GM21360 (cell line): ENCODE measurements at regions not wholly inside any gene's neighbourhood (a gene's known extent, or its start where the extent isn't known, plus 50 kb on each side); places are given as distances from the start of the nearest gene placed in this dataset.

Experiments used
- ATAC-seq: cut with Tn5 transposase; IDR thresholded peaks from one replicate; pipeline ENCODE4 v1.9.1; 2021; ENCODE audit warnings: mild to moderate bottlenecking, moderate library complexity; ENCODE audit not compliant: unreplicated experiment

DNA sequence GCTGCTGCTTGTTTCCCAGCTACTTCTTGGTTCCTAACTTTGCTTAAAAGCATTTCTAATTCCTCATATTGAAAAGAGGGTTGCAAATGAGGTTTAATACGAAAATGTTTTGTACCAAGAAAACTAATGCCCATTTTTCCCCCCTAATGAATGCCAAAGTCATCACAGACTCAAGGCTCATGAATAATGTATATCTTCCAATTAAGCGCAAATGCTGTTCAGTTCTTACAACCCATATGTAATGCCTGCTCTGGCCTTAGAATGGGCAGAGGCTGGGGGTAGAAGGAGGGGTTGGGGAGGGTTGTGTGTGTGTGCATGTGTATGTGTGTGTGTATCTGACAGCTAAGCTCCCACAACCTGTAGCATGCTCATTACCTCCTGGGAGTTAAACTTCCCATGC is 901.7 kb downstream of the KCNMA1 start:
- no peak for ATAC-seq

DNA sequence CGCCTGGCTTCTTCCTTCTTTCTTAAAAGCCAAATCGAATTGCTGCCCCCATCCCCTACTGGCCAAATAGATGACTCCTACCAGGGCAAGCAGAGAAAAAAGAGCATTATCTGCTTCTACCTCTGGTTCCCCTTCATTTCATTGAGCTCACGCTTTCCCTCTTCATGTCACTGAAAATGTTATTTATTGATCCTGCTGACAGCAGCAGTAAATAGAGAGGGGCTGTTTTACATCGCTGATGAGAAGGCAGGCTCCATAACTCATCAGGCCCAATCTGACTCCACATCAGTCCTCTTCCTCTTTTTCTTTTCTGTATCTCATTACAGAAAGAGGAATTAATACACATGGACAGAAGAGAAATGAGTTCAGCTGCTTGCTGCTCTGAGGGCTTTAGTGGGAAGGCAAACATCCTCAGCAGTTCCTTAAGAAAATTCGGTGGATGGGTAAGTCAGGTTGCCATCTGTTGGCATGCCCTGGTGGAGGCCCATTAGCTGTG is 904.1 kb downstream of the KCNMA1 start:
- no peak for ATAC-seq

DNA sequence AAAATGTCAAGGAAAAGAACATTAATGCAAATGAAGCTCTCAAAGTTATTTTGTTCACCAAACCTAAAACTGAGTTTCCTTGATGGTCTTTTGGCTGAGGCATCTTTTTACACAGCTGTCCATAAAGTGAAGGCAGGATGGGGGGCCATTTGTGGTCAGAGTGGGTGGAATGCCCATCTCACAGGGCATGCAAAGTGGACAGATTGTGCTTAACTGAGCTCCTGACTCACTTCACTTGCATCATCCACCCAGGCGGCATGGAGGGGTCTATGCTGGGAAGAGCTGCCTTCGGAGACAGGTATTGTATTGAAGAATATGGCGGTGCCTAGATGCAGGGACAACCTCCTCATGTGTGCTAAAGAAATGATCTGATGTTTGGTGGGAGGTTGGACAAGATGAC is 905.3 kb downstream of the KCNMA1 start:
- ATAC-seq, result no peak

DNA sequence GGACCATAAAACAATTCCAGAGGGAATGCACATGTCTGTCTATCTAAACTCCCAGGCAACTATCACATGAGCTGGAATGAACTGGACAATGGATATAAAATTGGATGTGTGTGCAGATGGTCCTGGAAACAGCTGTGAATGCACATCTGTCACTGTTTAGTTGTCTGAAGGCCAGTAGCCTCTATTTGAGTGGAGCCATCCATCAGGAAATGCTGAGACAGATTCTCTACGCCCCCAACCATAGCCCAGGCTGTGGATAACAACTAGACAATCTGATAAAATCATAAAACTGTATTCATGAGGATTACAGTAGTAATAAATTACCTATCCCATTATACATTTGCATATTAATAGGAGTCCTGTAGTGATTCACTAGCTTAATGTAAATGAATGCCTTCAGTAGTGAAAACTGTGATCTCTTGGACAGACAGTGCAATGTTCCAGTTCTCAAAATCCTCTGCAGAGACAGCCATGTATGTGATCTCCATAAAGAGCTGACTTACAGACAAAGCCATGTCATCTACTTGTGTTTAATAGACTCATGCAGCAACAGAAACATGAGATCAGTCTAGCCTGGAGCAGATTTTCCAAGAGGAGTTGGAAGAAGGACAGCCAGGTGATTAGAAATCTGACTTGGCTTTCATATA is 907.6 kb downstream of the KCNMA1 start:
- no peak for ATAC-seq

DNA sequence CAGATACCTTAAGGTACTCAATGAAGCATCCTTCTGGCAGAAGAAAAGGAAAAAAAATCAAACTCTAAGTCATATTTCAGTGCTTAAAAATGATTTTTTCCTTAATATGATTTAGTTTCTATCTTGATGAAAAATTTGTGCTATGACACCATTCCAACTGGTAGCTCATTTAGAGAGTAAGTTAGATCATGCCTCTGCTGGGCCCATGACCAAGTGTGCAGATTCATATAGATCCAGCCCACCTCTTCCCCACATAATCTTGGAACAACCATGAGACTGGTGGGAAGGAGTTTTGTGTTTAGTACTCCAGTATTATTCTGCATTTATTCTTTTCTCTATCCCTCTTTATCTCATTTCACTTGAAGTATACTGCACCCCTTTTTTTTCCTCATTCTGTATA is 908.3 kb downstream of the KCNMA1 start:
- ATAC-seq, result no peak

DNA sequence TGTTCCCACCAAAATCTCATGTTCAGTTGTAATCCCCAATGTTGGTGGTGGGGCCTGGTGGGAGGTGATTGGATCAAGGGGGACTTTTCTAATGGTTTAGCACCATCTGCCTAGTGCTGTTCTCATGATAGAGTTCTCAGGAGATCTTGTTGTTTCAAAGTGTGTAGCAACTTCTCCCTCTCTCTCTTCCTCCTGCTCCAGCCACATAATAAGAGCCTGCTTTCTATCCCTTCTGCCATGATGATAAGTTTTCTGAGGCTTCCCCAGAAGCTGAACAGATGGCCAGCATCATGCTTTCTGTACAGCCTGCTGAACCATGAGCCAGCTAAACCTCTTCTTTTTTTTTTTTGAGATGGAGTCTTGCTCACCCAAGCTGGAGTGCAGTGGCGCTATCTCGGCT is 910.6 kb downstream of the KCNMA1 start:
- no peak for ATAC-seq

DNA sequence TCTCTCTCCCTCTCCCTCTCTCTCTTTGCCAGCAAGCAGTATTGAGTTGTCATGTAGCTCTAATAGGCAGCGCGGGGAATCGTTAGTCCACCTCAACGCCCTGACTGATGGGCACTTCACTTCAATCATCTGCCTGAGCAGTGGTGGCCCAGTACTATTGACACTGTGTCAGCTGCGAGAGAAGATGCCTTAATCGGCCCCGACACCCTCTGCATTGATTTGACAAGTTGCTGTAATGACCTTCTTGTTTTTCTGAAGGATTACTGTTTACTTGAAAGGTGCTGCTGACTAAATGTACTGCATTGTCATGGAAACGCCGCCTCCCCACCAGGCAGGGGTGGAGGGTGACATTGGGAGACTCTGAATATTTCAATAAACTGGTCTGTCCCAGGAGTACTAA is 913.8 kb downstream of the KCNMA1 start:
- ATAC-seq, result no peak

DNA sequence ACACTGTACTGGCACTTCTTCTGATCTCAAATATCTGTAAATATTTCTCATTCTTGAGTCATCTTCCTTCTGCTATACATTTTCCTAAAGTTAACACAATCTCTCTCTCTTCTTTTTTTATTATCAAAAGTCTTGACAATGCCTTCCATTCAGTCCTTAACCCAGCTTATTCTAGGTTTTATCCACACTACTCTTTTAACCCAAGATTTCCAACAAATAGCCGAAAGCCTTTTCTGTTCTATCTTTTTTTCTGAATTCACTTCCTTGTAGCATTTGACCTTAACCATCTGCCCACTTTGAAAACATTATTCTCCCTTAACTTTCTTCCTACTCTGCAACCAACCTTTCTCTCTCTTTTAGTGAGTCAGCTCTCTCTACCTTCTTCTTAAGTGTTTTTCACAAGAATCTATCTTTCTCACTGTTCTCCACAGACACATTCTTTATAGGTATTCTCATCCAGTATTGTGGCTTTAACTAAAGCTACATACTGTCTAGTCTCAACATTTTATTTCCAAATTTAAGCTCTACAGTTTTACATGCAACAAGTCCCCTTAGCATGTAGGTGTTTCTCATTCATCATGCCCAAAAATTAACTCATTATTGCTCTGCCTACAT is 915.6 kb downstream of the KCNMA1 start:
- ATAC-seq, result no peak

DNA sequence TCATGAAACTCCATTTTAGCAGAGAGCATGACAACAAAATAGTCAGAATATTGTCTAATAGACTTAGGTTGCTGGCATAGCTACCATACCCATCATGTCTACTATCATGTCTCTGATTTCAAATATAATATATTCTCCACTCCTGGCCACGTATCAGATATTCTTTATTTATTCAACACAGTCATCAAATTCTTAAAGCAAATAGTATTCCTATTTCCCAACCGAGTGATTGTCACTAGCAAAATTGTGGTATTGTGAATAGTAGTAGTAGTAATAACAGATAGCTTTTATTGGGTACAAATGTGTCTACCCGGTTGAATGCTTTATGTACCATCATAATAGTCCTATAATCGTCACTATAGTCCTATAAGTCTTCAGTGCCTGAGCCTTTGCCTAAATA is 918.6 kb downstream of the KCNMA1 start:
- ATAC-seq, result no peak

DNA sequence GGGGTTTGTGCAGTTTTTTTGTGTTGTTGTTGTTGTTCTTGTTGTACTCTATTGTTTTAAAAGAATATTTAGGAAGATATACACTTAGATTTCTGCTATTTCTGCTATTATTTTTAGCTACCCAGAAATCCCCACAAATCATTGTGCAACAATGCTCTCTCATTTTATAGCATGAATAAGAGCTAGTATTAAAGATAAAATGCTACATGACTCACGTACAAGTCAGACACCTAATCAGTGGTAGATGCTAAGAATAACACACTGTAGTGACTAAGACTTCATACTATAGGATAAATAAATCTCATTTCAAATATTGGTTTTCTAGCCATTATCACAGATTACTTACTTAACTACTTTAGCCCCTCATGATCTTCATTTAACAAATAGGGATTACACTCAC is 920.5 kb downstream of the KCNMA1 start:
- no peak for ATAC-seq

DNA sequence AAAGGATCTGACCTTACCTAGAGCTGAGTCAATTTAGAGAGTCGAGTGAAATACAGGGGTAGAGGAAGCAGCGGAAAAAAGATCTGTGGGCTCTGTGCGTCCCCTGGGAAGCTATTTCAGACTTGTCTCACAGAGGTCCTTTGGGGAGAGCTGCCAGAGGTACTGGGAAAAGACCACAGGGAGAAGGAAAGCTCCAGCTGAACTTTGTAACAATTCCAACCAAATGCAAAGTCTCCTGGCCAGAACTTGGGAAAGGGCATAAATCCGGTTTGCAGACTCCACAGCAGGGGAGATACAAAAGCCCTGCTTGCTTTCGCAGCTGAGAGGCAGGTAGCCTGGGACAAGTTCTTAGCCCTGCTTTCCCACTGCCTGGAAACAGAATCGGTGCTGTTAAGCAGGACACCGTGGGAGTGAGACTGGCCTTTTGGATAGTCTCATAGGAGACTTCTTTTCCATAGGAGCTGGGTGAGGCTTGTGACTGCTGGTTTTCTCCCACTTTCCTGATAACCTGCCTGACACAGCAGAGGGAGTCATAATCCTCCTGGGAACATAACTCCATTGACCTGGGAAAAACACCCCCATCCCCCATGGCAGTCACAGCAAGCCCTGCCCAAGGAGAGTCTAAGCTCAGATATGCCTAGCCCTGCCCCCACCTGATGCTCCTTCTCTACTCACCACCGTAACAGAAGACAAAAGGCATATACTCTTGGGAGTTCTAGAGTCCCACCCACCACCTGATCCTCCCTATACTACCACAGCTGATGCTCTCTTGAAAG is 926.2 kb downstream of the KCNMA1 start:
- no peak for ATAC-seq

DNA sequence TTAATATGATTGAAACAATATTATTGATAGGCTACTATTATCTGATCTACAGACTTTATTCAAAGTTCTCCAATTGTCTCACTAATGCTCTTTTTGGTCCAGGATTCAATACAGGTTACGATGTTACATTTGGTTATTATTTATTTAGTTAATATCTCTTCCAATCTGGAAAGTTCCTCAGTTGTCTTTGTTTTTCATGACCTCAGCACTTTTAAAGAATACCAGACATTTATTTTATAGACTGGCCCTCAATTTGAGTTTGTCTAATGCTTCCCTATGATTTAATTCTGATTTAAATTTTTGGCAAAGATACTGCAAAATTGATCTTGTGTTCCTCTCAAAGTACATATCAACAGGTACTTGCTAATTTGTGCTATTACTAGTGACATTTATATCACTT is 937.4 kb downstream of the KCNMA1 start:
- no peak for ATAC-seq

DNA sequence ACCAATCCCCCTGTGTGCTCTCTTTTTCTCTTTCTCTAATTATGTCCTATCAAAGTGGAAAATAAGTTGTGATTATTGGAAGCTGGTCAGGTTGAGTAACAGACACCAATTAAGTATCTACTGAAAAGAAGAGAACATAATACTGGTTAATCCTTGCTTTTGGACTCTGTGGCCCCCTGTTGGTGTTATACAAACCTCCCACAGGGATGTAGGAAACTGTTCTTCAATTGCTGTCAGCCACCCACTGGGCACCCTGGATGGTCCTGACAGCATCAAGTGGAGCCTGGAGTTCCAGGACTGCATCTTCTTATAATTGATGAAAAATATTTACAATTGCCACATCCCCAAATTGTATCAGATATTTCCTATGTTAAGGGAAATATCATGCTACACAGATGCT is 939.7 kb downstream of the KCNMA1 start:
- no peak for ATAC-seq

DNA sequence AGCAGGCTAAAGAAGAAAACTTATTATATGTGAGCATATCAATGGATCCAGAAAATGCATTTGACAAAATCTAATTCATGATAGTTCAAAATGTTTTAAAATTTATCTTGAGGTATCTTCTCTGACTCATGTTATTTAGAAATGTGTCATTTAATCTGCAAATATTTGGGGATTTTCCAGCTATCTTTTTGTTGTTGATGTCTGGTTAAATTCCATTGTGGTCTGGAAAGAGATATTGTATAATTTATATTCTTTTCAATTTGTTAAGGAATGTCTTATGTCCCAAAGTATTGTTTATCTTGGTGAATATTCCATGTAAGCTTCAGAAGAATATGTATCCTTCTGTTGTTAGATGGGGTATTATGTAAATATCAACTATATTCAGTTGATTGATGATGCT is 942.5 kb downstream of the KCNMA1 start:
- ATAC-seq, result no peak

DNA sequence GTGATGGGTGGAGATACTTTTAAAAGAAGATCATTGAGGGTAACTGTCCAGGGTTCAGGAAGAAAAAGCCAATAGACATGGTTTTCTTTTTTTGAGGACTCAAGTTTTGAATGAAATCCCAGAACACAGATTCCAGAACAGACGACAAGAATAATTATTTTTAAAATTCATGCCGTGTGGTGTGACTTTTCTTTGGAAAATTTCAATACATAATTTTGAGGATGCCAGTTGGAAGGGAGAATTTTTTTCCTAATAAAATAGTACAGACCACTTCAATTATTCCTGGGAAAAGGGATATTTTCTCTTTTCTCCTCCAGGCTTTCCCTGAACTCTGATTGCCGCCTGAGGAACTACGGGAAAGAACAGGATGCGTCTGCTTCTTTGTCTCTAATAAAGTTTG is 951.4 kb downstream of the KCNMA1 start:
- no peak for ATAC-seq

DNA sequence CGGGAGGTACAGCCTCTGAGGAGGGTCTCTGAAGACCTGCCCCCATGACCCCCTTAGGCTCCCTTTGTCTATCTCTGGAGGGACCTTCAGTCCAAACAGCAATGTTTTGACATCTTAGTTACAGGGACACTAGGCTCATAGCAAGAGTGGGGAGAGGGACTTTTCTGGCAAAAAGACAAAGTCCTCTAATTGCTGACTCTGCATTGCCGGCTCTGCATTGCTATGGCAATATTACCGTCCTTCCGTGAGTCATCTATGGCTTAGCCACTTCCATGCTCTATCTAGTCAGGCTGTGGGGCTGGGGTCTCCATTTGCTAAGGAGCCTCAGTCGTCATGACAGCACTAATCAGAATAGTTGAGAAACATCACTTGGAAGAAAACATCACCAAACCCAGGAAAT is 952.6 kb downstream of the KCNMA1 start:
- no peak for ATAC-seq

DNA sequence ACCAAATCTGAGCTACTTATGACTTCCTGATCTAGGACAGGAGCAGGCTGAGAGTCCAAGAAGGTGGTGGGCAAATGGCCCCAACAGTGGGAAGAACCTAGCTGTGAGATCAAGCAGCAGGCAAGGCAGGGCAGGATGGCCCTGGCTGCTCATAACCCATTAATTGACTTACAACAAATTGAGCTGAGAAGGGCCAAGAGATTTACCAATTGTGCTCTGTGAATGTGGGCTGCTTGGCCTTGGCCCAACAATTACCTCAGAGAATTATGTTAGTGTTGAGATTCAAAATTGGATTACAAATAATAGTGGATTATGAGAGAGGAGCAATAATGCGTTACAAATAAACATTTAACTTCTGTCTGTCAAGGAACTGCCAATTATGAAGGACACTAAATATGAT is 956.5 kb downstream of the KCNMA1 start:
- no peak for ATAC-seq

DNA sequence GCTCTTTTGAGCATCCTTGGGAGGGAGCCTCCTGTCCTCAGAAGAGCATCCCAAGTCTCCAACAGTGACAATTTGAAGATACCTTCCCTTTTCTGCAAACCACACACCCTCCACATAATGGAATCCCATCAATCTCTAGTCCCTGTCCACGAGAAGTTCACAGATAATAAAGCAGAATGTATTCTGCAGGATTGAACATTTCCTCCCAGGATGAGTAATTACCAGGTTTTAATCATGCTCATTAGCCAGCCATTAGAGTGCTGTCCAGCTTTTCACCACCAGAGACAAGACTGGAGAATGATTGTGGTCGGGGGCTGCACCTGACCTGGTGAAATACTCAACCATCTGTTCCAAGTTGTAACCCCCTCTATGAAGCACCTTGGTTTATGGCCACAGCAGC is 958.6 kb downstream of the KCNMA1 start:
- ATAC-seq, result no peak

DNA sequence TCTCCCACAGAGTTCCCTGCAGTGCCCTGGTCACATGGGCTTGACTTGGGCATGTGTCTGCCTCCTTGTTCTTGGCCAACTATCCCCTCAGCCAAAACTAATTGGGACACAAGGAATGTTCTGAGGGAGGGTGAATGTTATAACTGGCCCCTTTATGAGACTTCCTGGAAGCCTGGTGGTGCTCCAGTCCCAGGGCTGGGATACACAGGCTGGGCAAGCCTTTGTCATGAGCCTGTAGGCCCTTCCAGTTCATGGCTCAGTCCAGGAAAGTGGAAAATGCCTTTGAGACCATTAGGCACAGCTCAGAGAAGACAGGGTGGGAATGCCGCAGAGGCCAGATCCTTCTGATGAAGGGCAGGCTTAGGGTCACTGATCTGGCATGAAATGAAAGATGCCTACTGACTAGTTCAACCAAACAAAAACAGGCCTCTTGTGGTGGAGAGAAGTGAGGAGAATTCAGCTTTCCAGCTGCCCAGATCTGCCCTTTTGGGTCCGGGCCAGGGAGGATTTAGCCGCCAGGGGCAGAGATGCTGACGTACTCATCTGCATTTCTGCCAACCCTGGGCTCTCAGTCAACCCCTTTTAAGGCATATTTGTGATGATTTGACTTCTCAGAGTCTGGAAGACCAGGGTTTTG is 961.5 kb downstream of the KCNMA1 start:
- ATAC-seq, result no peak

DNA sequence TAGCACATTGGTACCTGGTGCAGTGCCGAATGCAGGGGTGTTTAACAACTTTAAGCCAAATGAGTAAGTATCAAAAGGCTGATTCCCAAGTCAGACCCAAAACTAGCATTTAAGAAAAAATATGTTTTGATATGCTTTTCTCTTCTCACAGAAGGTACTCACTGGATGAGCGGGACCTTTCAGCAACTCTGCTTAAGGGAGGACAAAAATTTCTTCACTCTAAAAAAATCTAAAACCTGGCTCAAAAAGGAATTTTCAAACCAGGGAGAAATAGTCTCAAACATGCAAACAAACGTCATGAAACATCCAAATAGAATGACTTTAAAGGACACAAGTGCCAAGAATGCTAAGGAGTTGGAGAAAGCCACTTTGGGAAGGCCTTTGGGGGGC is 962.1 kb downstream of the KCNMA1 start:
- no peak for ATAC-seq

DNA sequence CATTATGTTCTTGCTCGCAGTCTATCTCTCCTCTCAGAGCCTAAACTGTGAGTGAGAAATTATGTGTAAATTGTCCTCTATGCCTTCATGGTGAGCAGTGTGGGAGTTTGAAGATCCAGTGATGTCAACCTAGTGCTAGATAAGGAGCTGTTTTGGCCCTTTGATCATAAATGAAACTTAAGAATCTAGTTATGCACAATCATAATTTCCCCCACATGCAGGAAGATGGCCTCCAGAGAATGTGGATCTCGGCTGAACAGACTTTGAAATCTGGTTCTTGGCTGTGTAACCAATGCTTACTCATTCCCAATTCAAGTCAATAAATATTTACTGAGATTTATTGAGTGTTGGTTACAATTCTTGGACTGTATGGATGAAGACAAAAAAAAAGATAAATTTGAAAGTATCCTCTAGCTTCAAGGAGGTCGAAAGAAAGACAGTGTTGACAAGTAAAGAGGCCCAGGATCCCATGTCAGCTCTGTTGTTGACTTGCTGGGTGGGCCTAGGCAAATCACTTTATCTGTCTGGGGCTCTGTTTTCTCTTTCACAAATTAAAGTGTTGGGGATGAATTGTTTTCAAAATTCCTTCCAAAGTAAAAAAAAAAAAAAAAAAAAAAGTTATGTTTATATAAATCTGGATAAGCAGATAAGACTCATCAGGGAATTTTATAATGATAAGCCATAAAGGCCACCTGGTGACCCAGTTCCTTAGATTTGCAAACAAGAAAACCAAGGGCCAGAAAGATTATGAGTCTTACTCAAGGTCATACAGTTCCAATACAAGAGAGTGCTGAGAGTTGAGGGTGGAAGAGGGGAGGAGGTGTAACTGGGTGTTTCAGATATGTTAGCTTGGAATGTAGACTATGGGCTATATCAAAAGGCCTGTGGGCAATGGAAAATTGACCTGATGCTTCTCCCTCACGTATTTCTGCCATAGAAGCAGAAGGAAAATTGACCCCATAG is 969.9 kb downstream of the KCNMA1 start:
- ATAC-seq, result no peak
